H1 (cell line): ENCODE measurements at regions not wholly inside any gene's neighbourhood (a gene's known extent, or its start where the extent isn't known, plus 50 kb on each side); places are given as distances from the start of the nearest gene placed in this dataset.

Experiments used
- CTCF ChIA-PET: fragments of 300-600 bp; sonication (Branson Sonifier 250); formaldehyde crosslinking; loops from one replicate; lab custom pipeline; 2021; ENCODE audit not compliant: partially characterized antibody; lab: Charles Lee
- POLR2A ChIA-PET: fragments of 300-600 bp; sonication (Branson Sonifier 250); formaldehyde crosslinking; loops from one replicate; lab custom pipeline; 2021; ENCODE audit warnings: inconsistent platforms; ENCODE audit not compliant: partially characterized antibody; lab: Charles Lee
- DNase-seq, 2 experiments: peaks; one replicate each; pipeline versions ENCODE4 v3.0.0 to v3.0.0-alpha.2; 2010 to 2022; ENCODE audit warnings: low spot score in 2 of 2, low read depth in 1 of 2, mixed read lengths in 1 of 2
- FAIRE-seq: peaks from 2 replicates; lab custom pipeline; 2011; peaks lifted over from hg19 to GRCh38; lab: Jason Lieb, UNC
- H2AFZ ChIP-seq: 2 replicates; pipeline ENCODE4 v1.8.1; 2012; ENCODE audit warnings: low read length, inconsistent platforms
- H2AK5ac ChIP-seq: 2 replicates; pipeline ENCODE4 v1.6.1; 2013; ENCODE audit warnings: low read depth, low read length
- H2BK120ac ChIP-seq: replicated peaks from 2 replicates; pipeline ENCODE3; 2013; ENCODE audit warnings: low read depth, low read length, inconsistent platforms
- H2BK12ac ChIP-seq: 2 replicates; pipeline ENCODE4 v1.6.1; 2013; ENCODE audit warnings: low read depth, low read length
- H2BK15ac ChIP-seq: 2 replicates; pipeline ENCODE4 v1.6.1; 2013; ENCODE audit warnings: low read length
- H2BK20ac ChIP-seq: 2 replicates; pipeline ENCODE4 v1.6.1; 2013; ENCODE audit warnings: low read length
- H2BK5ac ChIP-seq: 2 replicates; pipeline ENCODE4 v1.6.1; 2013; ENCODE audit warnings: low read depth, low read length
- H3K14ac ChIP-seq: 2 replicates; pipeline ENCODE4 v1.6.1; 2013; ENCODE audit warnings: inconsistent platforms; ENCODE audit not compliant: insufficient read length
- H3K18ac ChIP-seq: 2 replicates; pipeline ENCODE4 v1.6.1; 2013; ENCODE audit warnings: low read length; ENCODE audit errors: extremely low read depth
- H3K23ac ChIP-seq: 2 replicates; pipeline ENCODE4 v1.6.1; 2013; ENCODE audit warnings: inconsistent platforms; ENCODE audit not compliant: insufficient read length
- H3K23me2 ChIP-seq: 2 replicates; pipeline ENCODE4 v1.6.1; 2013; ENCODE audit warnings: low read depth, low read length
- H3K27ac ChIP-seq: 2 replicates; pipeline ENCODE4 v1.6.1; 2011; ENCODE audit warnings: low read depth, low read length, inconsistent platforms
- H3K27me3 ChIP-seq, 4 experiments: replicated peaks in 1 of 4; 1 replicate in 1 of 4; 2 replicates in 3 of 4; pipeline versions ENCODE4 v1.6.1 to v1.8.1; 2011 to 2013; ENCODE audit warnings: low read length in 3 of 4, mild to moderate bottlenecking in 3 of 4, inconsistent platforms in 2 of 4, mixed read lengths in 2 of 4, moderate library complexity in 1 of 4; ENCODE audit not compliant: control insufficient read depth in 3 of 4, insufficient read depth in 3 of 4; ENCODE audit errors: extremely low read depth in 1 of 4
- H3K36me3 ChIP-seq, 4 experiments: 2 replicates each; pipeline versions ENCODE4 v1.6.1 to v1.8.1; 2011 to 2013; ENCODE audit warnings: mild to moderate bottlenecking in 4 of 4, low read length in 3 of 4, moderate library complexity in 2 of 4, control low read depth in 1 of 4, inconsistent platforms in 1 of 4; ENCODE audit not compliant: insufficient read depth in 4 of 4, control insufficient read depth in 2 of 4
- H3K4ac ChIP-seq: replicated peaks from 2 replicates; pipeline ENCODE3; 2013; ENCODE audit warnings: low read length, low read depth, mixed read lengths, inconsistent platforms; ENCODE audit not compliant: insufficient read length
- H3K4me1 ChIP-seq, 4 experiments: replicated peaks in 1 of 4; 1 replicate in 1 of 4; 2 replicates in 3 of 4; pipeline versions ENCODE4 v1.6.1 to v1.8.1; 2011 to 2013; ENCODE audit warnings: low read length in 3 of 4, inconsistent platforms in 2 of 4, mixed read lengths in 1 of 4; ENCODE audit not compliant: insufficient read depth in 4 of 4, control insufficient read depth in 3 of 4
- H3K4me2 ChIP-seq, 2 experiments: 2 replicates each; pipeline versions ENCODE4 v1.6.1 to v1.8.1; 2011 to 2013; ENCODE audit warnings: low read depth in 2 of 2, low read length in 2 of 2, control low read depth in 1 of 2, inconsistent platforms in 1 of 2, mild to moderate bottlenecking in 1 of 2; ENCODE audit not compliant: insufficient read depth in 1 of 2
- H3K4me3 ChIP-seq, 4 experiments: fragments of 200-600, 300-600 bp in 1 of 4; sonication (generic), shearing (Covaris generic), sonication (Bioruptor Twin) in 1 of 4; 2 replicates each; pipeline versions ENCODE4 v1.5.1 to v1.8.1; 2011 to 2016; ENCODE audit warnings: low read length in 4 of 4, low read depth in 3 of 4, control low read depth in 2 of 4, inconsistent platforms in 2 of 4, mild to moderate bottlenecking in 2 of 4, mixed read lengths in 1 of 4, moderate library complexity in 1 of 4; ENCODE audit not compliant: insufficient read depth in 2 of 4; ENCODE audit errors: extremely low read depth in 1 of 4
- H3K56ac ChIP-seq: replicated peaks from 2 replicates; pipeline ENCODE3; 2013; ENCODE audit warnings: low read depth, mild to moderate bottlenecking, mixed read lengths, low read length, inconsistent platforms; ENCODE audit not compliant: insufficient read length
- H3K79me1 ChIP-seq: 2 replicates; pipeline ENCODE4 v1.6.1; 2013; ENCODE audit warnings: low read depth, low read length, control low read depth
- H3K79me2 ChIP-seq, 2 experiments: 2 replicates each; pipeline versions ENCODE4 v1.6.1 to v1.8.1; 2012 to 2013; ENCODE audit warnings: low read length in 2 of 2, mild to moderate bottlenecking in 2 of 2, inconsistent platforms in 1 of 2; ENCODE audit not compliant: insufficient read depth in 2 of 2, control insufficient read depth in 1 of 2
- H3K9ac ChIP-seq, 4 experiments: replicated peaks in 1 of 4; 1 replicate in 1 of 4; 2 replicates in 3 of 4; pipeline versions ENCODE4 v1.6.1 to v1.8.1; 2011 to 2013; ENCODE audit warnings: low read depth in 3 of 4, low read length in 3 of 4, control low read depth in 2 of 4, mild to moderate bottlenecking in 2 of 4, moderate library complexity in 2 of 4, inconsistent platforms in 1 of 4; ENCODE audit errors: extremely low read depth in 1 of 4
- H3K9me3 ChIP-seq, 2 experiments: 2 replicates each; pipeline versions ENCODE4 v1.6.1 to v1.8.1; 2012 to 2013; ENCODE audit warnings: mild to moderate bottlenecking in 2 of 2, moderate library complexity in 2 of 2, control low read depth in 1 of 2, inconsistent platforms in 1 of 2, low read depth in 1 of 2, low read length in 1 of 2, mixed read lengths in 1 of 2; ENCODE audit not compliant: insufficient read depth in 2 of 2
- H4K20me1 ChIP-seq, 2 experiments: replicated peaks in 1 of 2; 2 replicates each; pipeline versions ENCODE3 to v1.8.1; 2011 to 2013; ENCODE audit warnings: inconsistent platforms in 2 of 2, low read length in 2 of 2, mild to moderate bottlenecking in 1 of 2; ENCODE audit not compliant: insufficient read depth in 2 of 2, control insufficient read depth in 1 of 2
- H4K5ac ChIP-seq: 2 replicates; pipeline ENCODE4 v1.6.1; 2013; ENCODE audit warnings: low read length, low read depth, mixed read lengths, inconsistent platforms; ENCODE audit not compliant: insufficient read length
- H4K8ac ChIP-seq: 2 replicates; pipeline ENCODE4 v1.8.0; 2013; ENCODE audit warnings: mild to moderate bottlenecking, moderate library complexity, low read length, inconsistent platforms; ENCODE audit not compliant: insufficient read depth; ENCODE audit errors: extremely low read depth
- H4K91ac ChIP-seq: replicated peaks from 2 replicates; pipeline ENCODE3; 2013; ENCODE audit warnings: low read length, mixed read lengths, inconsistent platforms; ENCODE audit not compliant: insufficient read length
- CBX5 ChIP-seq: fragments of 300-800, 300-1000 bp; sonication (generic); IDR thresholded peaks from 2 replicates; pipeline ENCODE4 v1.7.1; 2016; ENCODE audit warnings: antibody characterized with exemption, low read length, low read depth
- POLR2AphosphoS5 ChIP-seq: IDR thresholded peaks from 2 replicates; pipeline ENCODE4 v1.6.1; 2011; ENCODE audit warnings: low read depth, low read length
- SAP30 ChIP-seq: fragments of 300-600 bp; sonication (generic); IDR thresholded peaks from 2 replicates; pipeline ENCODE4 v1.7.1; 2012; ENCODE audit warnings: low read length, moderate library complexity, mild to moderate bottlenecking, inconsistent platforms; ENCODE audit not compliant: insufficient read depth, insufficient replicate concordance
- SIX5 ChIP-seq: IDR thresholded peaks from 2 replicates; pipeline ENCODE4 v1.6.1; 2011; ENCODE audit warnings: mild to moderate bottlenecking, low read depth, low read length
- SP4 ChIP-seq: IDR thresholded peaks from 2 replicates; pipeline ENCODE4 v1.6.1; 2012; ENCODE audit warnings: low read length, inconsistent platforms
- YY1 ChIP-seq: IDR thresholded peaks from 2 replicates; pipeline ENCODE4 v1.6.1; 2011; ENCODE audit warnings: low read depth, mild to moderate bottlenecking, low read length
- WGBS, 2 experiments: shearing (Covaris generic) in 1 of 2; methylation state at CpG; one replicate each; pipeline versions ENCODE4 v1.1.6 to v1.1.7; 2013 to 2015; ENCODE audit warnings: low lambda C conversion rate in 2 of 2, mixed read lengths in 2 of 2, inconsistent platforms in 1 of 2, low coverage in 1 of 2, missing lambda C conversion rate in 1 of 2; ENCODE audit not compliant: insufficient replicate concordance in 2 of 2, insufficient coverage in 1 of 2, insufficient read length in 1 of 2; ENCODE audit errors: extremely low coverage in 1 of 2, missing lambda C conversion rate in 1 of 2; 5-methylcytosine and 5-hydroxymethylcytosine counted together

- H2BK15ac ChIP-seq, result 0 out of 2 replicates have a peak overlapping the region, but pooled peaks have one; percentile 61
- no peak overlapping the region for H3K27ac ChIP-seq
- H3K14ac ChIP-seq, result no peak overlapping the region
- no peak overlapping the region for H4K91ac ChIP-seq
- H3K79me2 ChIP-seq, result no peaks in the 10 kb centered on the region
- no peak overlapping the region for H3K18ac ChIP-seq
- ChIA-PET POLR2A (no interaction called here), CTCF (interaction anchor here (1.0 kb wide), 1 partner anchor 17 kb away, joined by 3 read pairs; no protein-coding TSS in a partner anchor)
- H3K4me3 ChIP-seq, result no peak overlapping the region
- no peak overlapping the region for H3K23ac ChIP-seq
- DNase-seq (no peak), FAIRE-seq (no peak)
- no peak overlapping the region for H4K8ac ChIP-seq
- no peaks in the 10 kb centered on the region for H3K27me3 ChIP-seq
- H3K4me1 ChIP-seq, result no peaks in the 10 kb centered on the region
- no peak overlapping the region for H3K4me2 ChIP-seq
- no peak overlapping the region for H2BK5ac ChIP-seq
- H3K36me3 ChIP-seq, result no peaks in the 10 kb centered on the region
- no peak overlapping the region for H2BK12ac ChIP-seq
- H2AFZ ChIP-seq, result peak overlapping the region; percentile 41; the same call in 1 of the 2 replicates
- no peak for TF ChIP-seq SIX5
- no peak for TF ChIP-seq POLR2AphosphoS5
- TF ChIP-seq SP4, result no peak
- TF ChIP-seq YY1, result 0 out of 2 replicates have a peak, but pooled peaks have one; percentile 6
- no peak for TF ChIP-seq SAP30
- TF ChIP-seq CBX5, result no peak
- H4K5ac ChIP-seq, result no peak overlapping the region
- WGBS, 2 experiments, result 82% methylated on average over 1 of the region's 1 CpG; no CpG with 5 or more reads in 1 of the 2 experiments
- H2AK5ac ChIP-seq, result no peak overlapping the region
- H3K4ac ChIP-seq, result no peak overlapping the region
- no peaks in the 10 kb centered on the region for H4K20me1 ChIP-seq
- peaks cover 11 to 16% of the 10 kb centered on the region in 2 experiments for H3K9me3 ChIP-seq
- no peak overlapping the region for H3K9ac ChIP-seq
- no peaks in the 10 kb centered on the region for H3K79me1 ChIP-seq
- no peak overlapping the region for H2BK20ac ChIP-seq
- no peak overlapping the region for H3K56ac ChIP-seq
- no peak overlapping the region for H2BK120ac ChIP-seq
- no peaks in the 10 kb centered on the region for H3K23me2 ChIP-seq
Observed at GRCh38 chr7:84399661-84400060, 205.1 kb upstream of the SEMA3A start.
